ENCODE measurements at regions not wholly inside any gene's neighbourhood (a gene's known extent, or its start where the extent isn't known, plus 50 kb on each side); places are given as distances from the start of the nearest gene placed in this dataset.
A peak's percentile ranks its signal among the peaks of the same experiment; 100 is the strongest.
"Not testable (repeated sequence)": the region's sequence is repeated elsewhere in the genome, so short reads cannot be mapped to it uniquely, and the experiment has no call there.

DNA sequence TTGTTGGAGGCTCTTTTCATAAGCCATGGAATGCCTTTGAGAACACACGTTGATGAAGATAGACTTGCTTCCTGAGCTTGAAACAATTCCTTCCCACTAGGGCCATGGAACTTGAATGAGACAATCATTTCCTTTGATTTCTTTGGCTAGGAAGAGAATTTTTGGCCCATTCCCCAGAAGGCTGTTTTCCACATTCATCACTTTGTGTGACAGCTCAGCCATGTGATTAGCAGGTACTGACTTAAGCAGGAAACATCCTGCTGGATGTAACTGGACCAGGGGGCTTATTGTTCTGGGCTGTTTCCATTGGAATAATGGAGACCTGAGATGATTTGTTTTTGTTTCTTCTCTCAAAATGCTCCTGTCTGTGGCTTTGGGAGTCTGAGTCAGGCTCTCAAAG, 469.8 kb upstream of the SEL1L start:
- Histone ChIP-seq H3K9ac (no peak overlapping the region), H3K4me2 (no peak overlapping the region), H3K27ac (no peak overlapping the region), H3K4me3 (no peak overlapping the region), H3K27me3 (no peaks in the 10 kb centered on the region), H4K20me1 (no peaks in the 10 kb centered on the region), H3K4me1 (no peaks in the 10 kb centered on the region), H3K36me3 (no peaks in the 10 kb centered on the region), H3K9me3 (replicated peaks in 1 of 11) (no peaks in the 10 kb centered on the region)
- no peak for TF ChIP-seq Cebpa-rat (IDR thresholded peaks at IDR 0.05)

- Histone ChIP-seq H3K27ac (no peak overlapping the region), H3K9ac (no peak overlapping the region), H3K4me2 (no peak overlapping the region), H3K36me3 (no peaks in the 10 kb centered on the region), H3K9me3 (replicated peaks in 1 of 11) (peaks cover 24 to 34% (median 33%) of the 10 kb centered on the region in 11 experiments), H3K4me1 (no peaks in the 10 kb centered on the region), H3K4me3 (no peak overlapping the region), H3K27me3 (no peaks in the 10 kb centered on the region), H4K20me1 (no peaks in the 10 kb centered on the region)
- TF ChIP-seq Cebpa-rat (IDR thresholded peaks at IDR 0.05): no peak
These were observed 475.4 kb upstream of the SEL1L start for GRCh38 chr14:82009076-82009475.

DNA sequence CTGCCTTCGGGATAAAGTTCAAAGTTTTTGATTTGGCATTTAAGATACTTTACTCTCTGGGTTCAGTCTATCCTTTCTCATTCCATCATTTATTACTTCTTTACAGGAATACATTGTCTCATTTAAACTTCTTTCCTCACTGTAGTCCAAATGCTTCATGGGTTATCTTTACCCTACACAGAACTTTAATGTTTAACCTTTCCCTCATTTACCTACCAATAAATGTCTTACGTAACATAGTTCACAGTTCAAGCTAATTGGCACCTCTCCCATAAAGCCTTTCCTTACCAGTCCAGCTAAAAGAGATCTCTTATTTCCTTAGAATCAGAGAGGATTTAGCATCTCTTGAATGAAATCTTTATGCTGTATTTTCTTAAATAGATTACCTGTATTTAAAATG, 476.3 kb upstream of the SEL1L start:
- Histone ChIP-seq H4K20me1 (no peaks in the 10 kb centered on the region), H3K27ac (no peak overlapping the region), H3K4me1 (no peaks in the 10 kb centered on the region), H3K4me3 (no peak overlapping the region), H3K9me3 (replicated peaks in 1 of 11) (peaks cover 24 to 43% (median 35%) of the 10 kb centered on the region in 11 experiments), H3K9ac (no peak overlapping the region), H3K36me3 (no peaks in the 10 kb centered on the region), H3K27me3 (no peaks in the 10 kb centered on the region), H3K4me2 (no peak overlapping the region)
- TF ChIP-seq Cebpa-rat (IDR thresholded peaks at IDR 0.05): no peak

DNA sequence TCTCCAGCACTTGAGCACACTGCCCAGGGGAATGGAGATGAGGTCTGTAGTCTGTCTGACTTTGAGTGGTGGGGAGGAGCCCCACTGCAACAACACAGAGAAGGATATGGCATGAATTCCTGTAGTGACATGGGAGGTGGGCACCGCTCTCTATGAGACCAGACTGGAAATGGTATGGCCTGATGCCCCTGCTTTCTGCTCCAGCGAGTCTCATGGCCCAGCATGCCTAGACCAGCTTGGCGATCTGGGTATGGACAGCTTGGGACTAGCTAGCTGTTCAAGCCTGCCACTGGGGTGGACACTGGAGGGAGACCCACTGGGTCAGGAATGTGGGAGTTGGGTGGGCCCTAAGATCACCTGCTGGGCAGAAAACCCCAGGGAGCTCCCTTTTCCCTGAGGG, 477.8 kb upstream of the SEL1L start:
- H3K4me1 ChIP-seq: peaks cover 0 to 4% (median 0%) of the 10 kb centered on the region in 10 experiments; a peak in 2 of 20 replicates

GRCh38 chr14:82029038-82029437, 495.4 kb upstream of the SEL1L start:
- Histone ChIP-seq H3K27ac (no peak overlapping the region), H3K27me3 (no peaks in the 10 kb centered on the region), H3K4me1 (no peaks in the 10 kb centered on the region), H4K20me1 (no peaks in the 10 kb centered on the region), H3K36me3 (no peaks in the 10 kb centered on the region; a peak in 1 of 22 replicates), H3K9ac (no peak overlapping the region), H3K9me3 (replicated peaks in 1 of 11) (peaks cover 22 to 43% (median 29%) of the 10 kb centered on the region in 11 experiments), H3K4me2 (no peak overlapping the region), H3K4me3 (no peak overlapping the region)
- no peak for TF ChIP-seq Cebpa-rat (IDR thresholded peaks at IDR 0.05)

More for the DNA sequence above, 477.8 kb upstream of the SEL1L start:
- Histone ChIP-seq H3K4me3 (no peak overlapping the region), H3K36me3 (no peaks in the 10 kb centered on the region), H3K27ac (no peak overlapping the region), H3K27me3 (no peaks in the 10 kb centered on the region), H3K4me2 (no peak overlapping the region), H3K9ac (no peak overlapping the region), H3K9me3 (replicated peaks in 1 of 11) (peaks cover 24 to 45% (median 35%) of the 10 kb centered on the region in 11 experiments), H4K20me1 (no peaks in the 10 kb centered on the region)
- no peak for TF ChIP-seq Cebpa-rat (IDR thresholded peaks at IDR 0.05)

- Histone ChIP-seq H3K4me2 (no peak overlapping the region), H3K27me3 (no peaks in the 10 kb centered on the region), H3K36me3 (no peaks in the 10 kb centered on the region), H3K4me3 (no peak overlapping the region), H4K20me1 (no peaks in the 10 kb centered on the region), H3K4me1 (no peaks in the 10 kb centered on the region), H3K9ac (no peak overlapping the region), H3K27ac (no peak overlapping the region), H3K9me3 (replicated peaks in 1 of 11) (no peaks in the 10 kb centered on the region)
- TF ChIP-seq Cebpa-rat (IDR thresholded peaks at IDR 0.05): no peak
These were observed 501.7 kb upstream of the SEL1L start for GRCh38 chr14:82035397-82035796.

DNA sequence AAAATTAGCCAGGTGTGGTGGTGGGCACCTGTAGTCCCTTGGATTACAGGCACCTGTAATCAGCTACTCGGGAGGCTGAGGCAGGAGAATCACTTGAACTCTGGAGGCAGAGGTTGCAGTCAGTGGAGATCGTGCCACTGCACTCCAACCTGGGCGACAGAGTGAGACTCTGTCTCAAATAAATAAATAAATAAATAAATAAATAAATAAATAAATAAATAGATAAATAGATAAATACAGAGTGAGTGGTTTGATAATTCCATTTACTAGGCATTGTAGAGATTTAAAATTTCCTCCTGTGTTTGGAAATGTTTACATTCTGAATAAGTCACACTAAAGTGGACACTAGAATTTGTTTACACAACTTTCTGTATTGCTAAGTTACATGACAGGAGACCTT, 504.4 kb upstream of the SEL1L start:
- H3K9ac ChIP-seq; H3K9me3 ChIP-seq (replicated peaks in 1 of 11); H3K36me3 ChIP-seq; H3K4me3 ChIP-seq; H3K4me1 ChIP-seq; H3K27ac ChIP-seq; H3K4me2 ChIP-seq; H3K27me3 ChIP-seq; H4K20me1 ChIP-seq: not testable (repeated sequence)

GRCh38 chr14:82045339-82045738, 511.7 kb upstream of the SEL1L start:
- H4K20me1 ChIP-seq: no peaks in the 10 kb centered on the region
- H3K36me3 ChIP-seq: no peaks in the 10 kb centered on the region
- peaks cover 0 to 27% (median 9%) of the 10 kb centered on the region in 10 experiments; a peak in 12 of 20 replicates for H3K4me1 ChIP-seq
- no peak overlapping the region for H3K4me3 ChIP-seq
- H3K4me2 ChIP-seq: no peak overlapping the region
- H3K9me3 ChIP-seq (replicated peaks in 1 of 11): no peaks in the 10 kb centered on the region
- H3K27ac ChIP-seq: no peak overlapping the region
- TF ChIP-seq Cebpa-rat (IDR thresholded peaks at IDR 0.05): no peak
- H3K9ac ChIP-seq: no peak overlapping the region
- H3K27me3 ChIP-seq: no peaks in the 10 kb centered on the region

DNA sequence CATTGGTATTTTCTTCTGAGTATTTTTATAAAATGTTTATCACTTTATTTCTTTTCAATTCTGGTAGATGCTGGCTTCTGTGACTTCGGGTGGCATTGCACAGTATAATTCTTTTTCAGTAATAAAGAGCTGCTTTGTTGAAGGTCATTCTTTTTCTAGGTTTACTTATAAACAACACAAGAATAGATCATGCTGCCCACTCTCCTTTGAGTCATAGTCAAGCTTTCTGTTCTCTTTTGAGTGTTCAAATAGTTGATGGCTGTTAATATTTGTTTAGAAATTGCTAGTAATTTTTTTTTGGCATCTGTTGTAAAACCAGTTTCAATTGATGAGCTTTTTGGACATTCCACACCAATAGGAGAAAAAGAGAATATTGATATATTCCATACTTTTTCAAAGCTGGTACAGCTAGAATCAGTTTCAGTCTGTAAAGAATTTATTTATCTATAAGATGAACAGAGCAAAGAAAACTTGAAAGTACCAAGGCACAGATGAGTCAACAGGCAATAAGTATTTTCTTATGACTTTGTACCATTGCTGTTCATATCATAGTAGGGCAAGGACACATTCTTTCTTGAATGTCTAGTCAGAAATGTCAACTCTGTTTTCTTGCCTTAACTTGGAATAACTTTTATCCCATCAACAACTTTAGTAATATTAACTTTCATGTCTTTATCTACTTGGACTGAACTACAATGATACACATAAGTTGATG, 513.0 kb upstream of the SEL1L start:
- H3K27me3 ChIP-seq: no peaks in the 10 kb centered on the region
- H3K9ac ChIP-seq: no peak overlapping the region
- H3K4me3 ChIP-seq: no peak overlapping the region
- no peak overlapping the region for H3K27ac ChIP-seq
- H3K4me2 ChIP-seq: no peak overlapping the region
- peaks cover 0 to 27% (median 9%) of the 10 kb centered on the region in 10 experiments; a peak in 12 of 20 replicates for H3K4me1 ChIP-seq
- no peak for TF ChIP-seq Cebpa-rat (IDR thresholded peaks at IDR 0.05)
- H4K20me1 ChIP-seq: no peaks in the 10 kb centered on the region
- no peaks in the 10 kb centered on the region for H3K36me3 ChIP-seq
- H3K9me3 ChIP-seq (replicated peaks in 1 of 11): no peaks in the 10 kb centered on the region

DNA sequence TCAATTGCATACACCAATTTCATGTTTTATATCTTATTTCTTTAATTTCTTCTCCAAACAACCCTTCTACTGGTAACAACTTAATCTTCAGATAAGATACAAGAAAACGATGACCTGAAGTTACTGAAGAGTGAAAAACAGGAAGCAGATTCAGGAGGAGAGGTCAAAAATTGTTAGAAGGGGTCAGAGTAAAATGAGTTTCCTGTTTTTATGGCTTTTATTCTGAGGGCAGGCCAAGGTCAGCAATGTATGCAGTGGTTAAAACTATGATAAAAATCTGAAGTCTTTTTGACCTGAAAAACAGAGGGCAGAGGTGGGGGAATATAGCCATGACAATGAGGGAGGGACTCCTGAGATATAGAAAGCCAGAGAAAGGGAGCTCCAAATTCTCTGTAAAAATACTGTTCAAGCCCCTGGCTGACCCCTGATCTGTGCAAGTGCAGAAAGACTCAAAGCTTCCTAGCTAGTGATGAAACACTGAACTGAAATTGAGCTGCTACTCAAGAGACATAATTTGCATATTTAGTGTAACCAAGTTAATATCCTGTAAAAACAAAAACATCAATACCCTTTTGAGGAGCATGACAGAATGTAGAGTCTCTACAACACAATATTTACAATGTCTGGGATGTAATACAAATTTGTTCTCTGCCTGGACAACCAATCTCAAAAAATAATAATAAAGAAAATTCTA, 514.3 kb upstream of the SEL1L start:
- Histone ChIP-seq H3K36me3 (no peaks in the 10 kb centered on the region), H3K4me2 (peak overlapping the region in 8 of 11 experiments; percentile 11 to 73 (median 36); a peak in 13 of 22 replicates), H3K27me3 (no peaks in the 10 kb centered on the region), H3K4me1 (peaks cover 0 to 27% (median 9%) of the 10 kb centered on the region in 10 experiments; a peak in 12 of 20 replicates), H3K9ac (no peak overlapping the region), H3K9me3 (replicated peaks in 1 of 11) (no peaks in the 10 kb centered on the region), H3K27ac (peak overlapping the region in 2 of 11 experiments; percentile 56 to 58; a peak in 3 of 22 replicates), H4K20me1 (no peaks in the 10 kb centered on the region), H3K4me3 (no peak overlapping the region)
- no peak for TF ChIP-seq Cebpa-rat (IDR thresholded peaks at IDR 0.05)

Data from BLaER1 treated with 17β-estradiol and CSF1 and Interleukin-3, amounts not matched to agents 10 nM and 100 nM (cell line).